Hematopoietic multipotent progenitor cell treated with erythropoietin and hydrocortisone succinate and interleukin-3 and kit ligand, for 4 days (in vitro differentiated cells): ENCODE measurements at regions not wholly inside any gene's neighbourhood (a gene's known extent, or its start where the extent isn't known, plus 50 kb on each side); places are given as distances from the start of the nearest gene placed in this dataset.
A peak's percentile ranks its signal among the peaks of the same experiment; 100 is the strongest.

Source experiments
- DNase-seq: peaks from one replicate; pipeline ENCODE4 v3.0.0-alpha.2; 2015

DNA sequence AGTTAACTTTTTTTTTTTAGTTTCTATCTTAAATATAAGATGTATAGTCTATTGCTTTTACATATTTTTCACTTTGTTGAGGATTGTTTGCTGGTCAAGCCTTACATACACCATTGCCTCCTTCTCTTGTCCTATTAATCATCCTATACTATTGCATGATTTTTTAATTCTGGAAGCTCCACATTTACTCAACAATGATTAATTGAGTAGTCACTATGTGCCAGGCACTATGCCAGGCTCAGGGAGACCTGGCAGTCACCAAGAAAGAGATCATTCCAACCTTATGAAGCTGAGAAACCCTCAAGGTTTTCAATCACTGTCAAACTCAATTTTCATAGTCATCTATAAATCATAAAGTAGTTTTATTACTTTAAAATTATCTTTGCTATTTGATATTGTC, 626.2 kb downstream of the IGSF11 start:
- no peak for DNase-seq

DNA sequence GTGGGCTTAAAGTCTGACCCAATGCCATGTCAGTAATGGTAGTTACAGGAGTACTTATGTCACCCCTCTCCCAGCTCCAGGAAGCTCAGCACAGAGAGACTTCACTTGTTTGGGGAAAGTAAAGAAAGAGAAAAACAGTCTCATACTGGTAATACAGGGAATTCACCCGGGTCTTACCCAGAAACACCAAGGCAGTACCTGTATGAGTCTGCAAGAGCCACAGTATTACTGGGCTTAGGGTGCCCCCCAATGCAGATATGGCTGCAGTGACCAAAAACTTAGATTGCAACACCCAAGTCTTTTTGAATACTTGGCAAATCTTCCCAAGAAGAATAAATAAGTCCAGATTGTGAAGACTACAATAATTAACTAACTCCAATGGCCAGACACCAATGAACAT, 622.1 kb downstream of the IGSF11 start:
- no peak for DNase-seq

DNA sequence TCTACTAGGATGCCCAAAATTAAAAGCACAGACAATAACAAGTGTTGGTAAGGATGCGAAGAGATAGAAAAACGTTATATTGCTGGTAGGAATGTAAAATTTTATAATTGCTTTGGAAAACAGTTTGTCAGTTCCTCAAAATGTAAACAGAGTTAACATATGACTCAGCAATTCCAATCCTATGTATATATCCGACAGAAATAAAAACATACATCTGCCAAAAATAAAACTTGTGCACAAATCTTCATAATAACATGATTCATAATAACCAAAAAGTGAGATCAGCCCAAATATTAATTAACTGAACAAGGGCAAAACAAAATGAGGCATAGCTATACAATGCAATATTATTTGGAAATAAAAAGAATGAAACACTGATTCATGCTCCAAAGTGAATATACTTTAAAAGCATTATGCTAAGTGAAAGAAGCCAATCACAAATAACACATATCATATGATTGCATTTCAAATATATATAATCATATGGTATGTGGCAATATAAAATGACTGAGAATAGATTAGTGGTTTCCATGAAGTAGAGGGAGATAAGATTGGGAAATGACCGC, 609.3 kb downstream of the IGSF11 start:
- no peak for DNase-seq

DNA sequence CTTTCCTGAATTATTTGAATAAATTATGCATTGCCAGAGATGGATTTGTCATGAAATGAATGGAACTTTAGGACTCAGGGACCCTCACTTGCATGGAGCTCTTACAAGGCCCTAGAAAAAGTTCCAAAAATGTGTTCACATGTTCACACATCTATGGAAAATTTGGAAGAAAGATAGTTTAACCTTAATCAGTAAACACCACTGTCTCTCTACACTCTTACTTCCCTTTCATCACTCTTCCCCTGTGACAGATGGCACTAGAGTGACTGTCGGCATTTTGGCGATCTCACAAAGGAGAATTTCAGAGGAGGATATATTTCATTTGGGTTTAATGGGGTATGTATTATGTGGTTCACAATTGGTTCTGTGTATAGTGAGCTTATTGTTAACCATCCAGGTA, 600.8 kb downstream of the IGSF11 start:
- no peak for DNase-seq

DNA sequence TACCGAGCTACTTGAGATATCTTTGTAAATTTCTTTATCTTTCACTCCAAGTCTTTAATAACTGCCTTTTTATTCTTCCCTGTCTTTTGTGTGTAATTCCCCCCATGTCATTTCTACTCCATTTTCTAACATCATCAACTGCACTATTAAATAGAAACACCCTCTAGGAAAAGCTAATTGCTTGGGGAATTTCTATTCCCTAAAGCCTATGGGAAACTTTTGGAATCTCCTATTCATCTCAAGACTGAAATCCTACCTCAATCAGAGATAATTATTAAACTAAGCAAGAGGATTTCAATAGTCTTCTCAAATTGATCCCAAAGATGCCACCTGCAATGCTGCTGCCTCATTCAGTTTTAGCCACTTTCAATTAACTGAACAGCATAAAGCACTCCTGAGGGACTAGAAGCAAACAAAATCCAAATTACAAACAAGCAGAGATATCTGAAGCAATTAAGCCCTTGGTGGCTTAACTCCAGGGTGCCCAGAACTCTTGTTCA, 598.7 kb downstream of the IGSF11 start:
- no peak for DNase-seq

DNA sequence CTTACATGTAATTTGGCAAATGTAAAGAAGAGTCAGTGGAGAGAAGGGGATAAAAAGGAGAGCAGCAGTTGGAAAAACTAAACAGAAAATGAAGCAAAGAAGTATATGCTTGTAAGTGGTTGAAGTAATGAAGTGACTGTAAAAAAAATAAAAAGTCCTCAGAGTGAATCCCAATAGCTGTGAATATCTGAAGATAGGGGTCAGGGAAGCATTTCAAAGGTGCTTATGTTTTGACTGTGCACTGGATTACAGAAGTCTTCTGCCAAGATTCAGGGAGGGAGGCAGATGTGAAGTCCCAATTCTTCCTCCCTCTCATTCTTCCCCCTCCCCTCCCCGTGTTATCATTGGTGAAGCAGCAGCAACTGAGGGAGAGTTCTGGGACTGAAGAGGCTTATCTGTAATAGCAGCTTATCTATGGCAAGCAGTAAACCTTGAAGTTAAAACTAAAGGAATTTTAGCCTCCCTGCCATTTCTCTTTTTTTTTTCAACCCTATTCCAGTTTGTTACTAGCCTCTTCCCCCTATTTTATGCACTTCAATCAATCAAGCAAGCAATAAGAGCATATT, 597.9 kb downstream of the IGSF11 start:
- DNase-seq = peak; percentile 50

DNA sequence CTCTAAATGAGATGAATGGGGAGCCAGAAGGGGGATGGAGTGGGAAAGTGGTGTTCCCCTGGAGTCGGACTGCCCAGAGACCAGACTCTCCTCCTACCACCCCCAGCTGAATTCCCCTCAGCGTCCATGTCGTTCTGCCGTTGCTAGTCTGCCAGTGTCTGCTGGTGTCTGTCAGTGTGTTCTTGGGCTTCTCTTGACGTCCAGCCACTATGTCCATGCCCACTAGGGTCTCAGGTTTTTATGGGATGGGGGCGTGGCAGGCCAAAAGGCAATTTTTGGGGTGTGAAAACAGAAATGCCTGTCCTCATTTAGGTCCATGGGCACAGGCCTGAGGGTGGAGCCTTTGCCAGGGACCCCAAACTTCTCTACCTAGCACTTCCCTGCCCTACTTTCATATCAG, 589.6 kb downstream of the IGSF11 start:
- DNase-seq = no peak

DNA sequence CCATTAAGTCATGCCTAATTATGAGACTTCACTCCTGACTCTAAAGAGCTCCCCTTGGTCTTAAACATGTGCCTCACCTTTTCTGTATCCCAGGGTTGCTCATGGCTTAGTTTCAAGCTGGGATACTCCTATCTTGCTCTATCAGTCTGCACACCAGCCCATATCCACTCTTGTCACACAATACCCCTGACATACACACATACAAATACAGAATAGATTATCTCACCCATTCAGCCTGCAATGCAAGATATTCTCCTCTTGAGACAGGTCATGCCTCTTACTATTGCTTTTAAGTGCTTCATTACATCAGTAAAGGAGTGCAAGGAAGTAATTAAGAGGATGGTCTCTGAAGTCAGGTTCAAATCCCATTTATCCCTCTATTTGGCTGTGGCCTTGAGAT, 587.3 kb downstream of the IGSF11 start:
- no peak for DNase-seq

DNA sequence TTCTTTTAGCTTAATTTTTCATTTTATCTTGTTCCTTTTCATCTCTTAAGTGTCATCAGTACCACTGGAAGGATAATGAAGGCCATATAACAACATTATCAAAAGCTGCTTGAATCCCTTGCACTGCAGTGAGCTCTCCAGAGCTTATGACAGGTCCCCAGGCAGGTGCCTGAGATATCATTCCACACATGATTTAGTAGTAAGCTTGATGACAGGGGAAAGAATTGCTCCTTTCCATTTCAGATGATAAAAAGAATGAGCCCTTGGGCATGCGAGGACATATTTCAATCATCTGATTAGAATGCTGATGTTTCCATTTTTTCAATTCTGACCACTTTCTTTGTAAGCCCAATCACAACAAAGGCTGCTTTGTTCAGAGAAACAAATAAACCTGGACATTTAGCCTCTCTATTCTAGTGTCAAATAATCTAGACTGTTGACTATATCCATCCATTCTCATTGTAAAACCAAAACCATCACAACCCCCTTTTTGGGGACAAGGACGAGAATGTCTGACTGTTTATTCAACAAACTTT, 567.8 kb downstream of the IGSF11 start:
- DNase-seq = no peak

DNA sequence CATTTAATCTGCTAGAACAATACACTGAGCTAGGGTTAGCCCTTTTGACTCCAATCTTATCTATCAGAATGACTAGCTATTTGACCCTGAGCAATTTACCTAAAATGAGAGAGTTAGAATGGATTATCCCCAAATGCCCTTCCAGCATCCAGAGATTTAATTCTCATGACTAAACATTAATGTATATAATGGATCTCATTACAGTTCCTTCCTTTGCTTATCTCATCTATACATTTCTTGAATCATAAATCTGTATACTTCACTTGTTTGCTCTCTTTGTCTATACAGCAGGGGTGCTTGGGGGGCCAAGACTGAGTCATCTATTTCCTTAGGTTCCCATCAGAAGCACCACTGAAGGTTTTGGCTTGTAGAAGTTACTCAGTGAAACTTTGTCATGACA, 565.8 kb downstream of the IGSF11 start:
- DNase-seq = no peak

DNA sequence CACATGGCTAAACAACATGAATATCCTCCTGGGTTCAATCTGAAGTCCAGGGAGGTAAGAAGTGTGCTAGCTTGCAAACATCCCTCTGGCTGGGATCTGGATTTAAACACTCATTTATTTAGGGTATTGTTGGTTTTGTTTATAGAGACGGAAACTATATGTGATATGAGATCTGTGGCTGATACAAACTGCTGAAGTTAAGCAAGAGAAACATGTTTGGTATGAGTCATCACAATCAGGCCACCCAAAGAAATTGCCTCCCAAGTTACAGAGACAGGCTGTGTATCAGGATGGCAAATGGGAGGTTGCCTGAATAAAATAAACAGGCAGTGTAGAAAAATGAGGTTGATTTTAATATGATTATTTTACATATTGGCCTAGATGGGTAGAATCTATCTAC, 562.1 kb downstream of the IGSF11 start:
- DNase-seq = no peak

DNA sequence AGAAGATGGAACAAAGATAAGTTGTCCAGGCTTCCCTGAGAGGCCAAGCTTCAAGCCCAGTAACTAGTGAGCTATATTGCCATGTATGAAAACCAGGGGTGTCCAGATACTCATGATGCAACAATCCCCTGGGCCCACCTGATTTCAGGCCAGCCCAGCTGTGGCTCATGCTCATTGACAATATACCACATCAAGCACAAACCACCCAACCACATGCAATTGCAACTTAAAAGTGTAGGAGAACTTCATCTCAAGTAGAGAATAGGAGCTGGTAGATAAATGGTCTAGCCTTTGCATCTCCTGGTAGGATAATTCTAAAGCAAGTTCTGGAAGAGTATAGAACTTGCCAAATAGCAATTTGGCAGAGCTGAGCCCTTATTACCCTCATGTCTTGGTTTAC, 561.3 kb downstream of the IGSF11 start:
- DNase-seq = no peak

DNA sequence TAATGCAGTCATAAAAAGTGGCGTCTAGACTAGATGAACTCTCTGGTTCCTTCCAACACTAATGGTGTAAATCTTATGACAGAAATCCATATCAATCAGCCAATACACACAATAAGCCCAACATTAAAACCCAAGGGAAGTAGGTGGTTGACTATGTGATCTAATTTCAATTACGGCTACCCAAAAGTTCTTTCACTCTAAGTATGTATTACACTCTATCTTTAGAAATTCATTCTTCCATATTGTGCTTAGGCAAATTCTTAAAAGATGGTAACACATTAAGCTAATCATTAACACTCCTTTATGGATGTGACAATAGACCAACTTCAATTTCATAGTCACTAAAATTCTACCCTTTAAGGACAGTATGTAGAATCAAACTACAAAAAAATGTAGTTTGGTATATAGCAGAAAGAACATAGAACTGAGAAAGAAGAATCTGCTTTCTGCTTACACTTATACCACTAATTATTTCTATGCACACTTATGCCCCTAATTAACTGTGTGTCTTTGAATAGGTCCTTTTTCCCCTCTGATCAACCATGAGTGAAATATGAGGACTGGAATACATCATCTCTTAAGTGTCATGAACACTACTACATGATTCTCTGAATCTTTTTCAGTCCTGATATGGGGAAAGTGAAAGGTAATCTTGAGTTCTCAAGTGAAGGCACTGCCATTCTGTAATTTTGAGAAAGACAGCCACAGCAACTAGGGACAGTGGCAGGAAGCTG, 557.6 kb downstream of the IGSF11 start:
- no peak for DNase-seq

DNA sequence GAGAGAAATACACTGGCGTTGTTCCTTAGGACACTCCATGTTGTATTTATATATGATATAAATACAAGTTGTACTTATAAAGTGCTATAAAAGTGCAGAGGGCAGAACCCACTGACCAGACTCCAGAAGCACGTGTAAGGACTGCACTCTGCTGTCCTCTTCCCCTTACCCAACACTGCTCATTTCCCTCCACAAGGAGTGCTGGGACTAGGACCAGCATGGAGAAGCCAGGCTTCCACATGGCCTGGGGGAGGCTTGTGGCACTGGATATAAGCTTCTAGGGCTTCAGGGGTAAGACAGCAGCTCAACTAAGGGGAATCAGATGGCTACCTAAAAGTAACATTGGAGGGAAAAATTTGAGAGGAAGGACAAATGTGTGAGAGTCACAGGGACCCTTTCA, 556.9 kb downstream of the IGSF11 start:
- no peak for DNase-seq

DNA sequence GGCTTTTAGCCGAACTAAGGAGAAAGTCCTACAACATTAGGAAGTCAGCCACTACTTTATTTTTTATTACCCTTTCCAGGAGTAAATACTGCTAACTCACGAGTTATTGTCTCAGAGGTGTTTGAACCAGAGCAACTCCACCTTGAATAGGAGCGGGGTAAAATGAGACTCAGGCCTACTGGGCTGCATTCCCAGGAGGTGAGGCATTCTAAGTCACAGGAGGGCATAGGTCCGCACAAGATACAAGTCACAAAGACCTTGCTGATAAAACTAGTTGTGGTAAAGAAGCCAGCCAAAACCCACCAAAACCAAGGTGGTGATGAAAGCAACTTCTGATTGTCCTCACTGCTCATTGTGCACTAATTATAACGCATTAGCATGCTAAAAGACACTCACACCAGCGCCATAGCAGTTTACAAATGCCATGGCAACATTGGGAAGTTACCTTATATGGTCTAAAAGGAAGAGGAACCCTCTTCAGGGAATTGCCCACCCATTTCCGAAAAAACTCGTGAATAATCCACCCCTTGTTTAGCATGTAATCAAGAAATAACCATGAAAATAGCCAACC, 555.9 kb downstream of the IGSF11 start:
- no peak for DNase-seq

DNA sequence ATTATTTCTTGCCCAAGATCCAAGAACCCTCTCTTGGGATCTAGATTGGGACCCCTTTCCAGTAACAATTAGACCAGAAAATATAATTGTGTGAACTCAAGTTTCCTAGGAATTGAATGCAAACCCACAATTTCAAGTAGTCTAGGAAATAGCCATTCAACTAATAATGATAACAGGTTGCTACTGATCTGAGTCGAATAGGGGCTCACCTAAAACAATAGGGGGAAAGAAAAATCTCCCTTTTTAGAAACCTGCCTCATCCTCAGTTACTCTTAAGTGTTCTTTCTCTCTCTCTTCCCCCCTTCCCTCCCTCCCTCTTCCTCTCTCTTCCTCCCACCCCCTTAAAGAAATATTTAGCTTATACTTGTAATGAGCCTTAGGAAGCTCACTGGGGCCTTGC, 555.3 kb downstream of the IGSF11 start:
- no peak for DNase-seq

DNA sequence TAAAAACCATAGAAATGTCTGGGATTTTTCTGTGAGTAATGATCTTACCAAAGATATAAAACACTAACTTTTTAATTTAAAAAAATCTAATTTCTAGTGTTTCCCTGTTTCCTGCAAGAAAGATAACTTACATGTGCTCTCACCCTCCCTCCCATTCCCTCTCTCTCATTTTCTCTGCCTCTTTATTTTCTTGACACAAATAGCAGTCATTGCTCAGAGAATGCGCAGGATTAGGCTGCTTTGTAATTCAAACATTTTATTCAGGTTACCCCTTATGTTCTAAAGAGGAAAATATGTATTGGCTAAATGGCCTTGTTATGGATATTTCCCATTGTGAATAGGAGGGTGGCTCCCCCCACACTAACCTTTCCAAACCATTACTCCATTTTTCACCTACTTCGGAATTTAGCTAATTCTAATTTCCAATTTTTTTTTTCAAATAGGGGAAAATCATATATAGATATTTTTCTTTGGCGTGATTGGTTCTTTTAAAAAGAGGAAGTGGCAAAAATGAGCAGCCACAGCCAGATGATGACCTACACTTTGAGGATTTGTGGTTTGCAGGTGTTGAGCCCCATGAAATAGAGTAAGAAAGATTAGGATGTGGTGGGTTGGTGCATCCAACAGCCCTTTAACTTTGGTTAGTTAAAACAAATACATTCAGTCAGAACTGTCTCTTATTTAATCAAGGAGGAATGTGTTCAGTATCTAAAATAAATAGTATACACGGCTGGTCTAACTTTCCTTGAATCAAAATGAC, 554.4 kb downstream of the IGSF11 start:
- DNase-seq = no peak

DNA sequence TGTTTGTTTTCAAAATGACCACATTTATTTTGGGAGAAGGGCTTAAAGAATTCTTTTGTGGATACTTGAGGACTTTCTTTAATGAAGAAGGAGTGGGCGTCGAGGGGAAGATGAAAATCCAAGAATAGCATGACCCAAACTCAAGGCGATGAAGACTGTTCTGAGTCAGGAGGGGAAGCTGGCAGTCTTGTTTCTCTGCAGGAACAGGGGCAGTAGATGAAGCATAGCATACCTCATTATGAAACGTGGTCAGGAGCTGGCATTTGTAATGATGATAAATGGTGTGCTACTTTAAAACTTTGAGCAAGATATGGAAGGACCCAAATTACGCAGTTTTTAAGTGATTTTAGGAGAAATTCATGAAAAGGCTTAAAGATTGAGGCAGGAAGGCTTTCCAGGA, 549.0 kb downstream of the IGSF11 start:
- DNase-seq = no peak

DNA sequence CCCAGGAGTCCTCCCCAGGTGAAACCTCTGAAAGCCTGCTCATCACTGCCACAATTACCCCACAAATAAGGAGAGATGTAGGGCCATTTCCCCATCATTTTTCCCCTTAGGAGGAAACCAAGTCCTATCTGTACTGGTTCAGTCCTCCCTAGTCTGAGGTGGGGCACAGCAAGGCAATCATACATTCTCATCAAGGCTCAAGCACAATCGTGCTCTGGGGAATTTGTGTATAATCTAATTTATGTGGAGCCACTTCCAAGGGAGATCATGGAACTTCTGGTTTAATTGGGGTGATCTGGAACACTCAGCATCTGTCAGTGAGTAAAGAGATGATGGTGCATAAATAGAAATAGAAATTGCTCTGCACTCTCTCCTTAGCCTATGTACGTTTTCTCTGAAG, 546.9 kb downstream of the IGSF11 start:
- no peak for DNase-seq

DNA sequence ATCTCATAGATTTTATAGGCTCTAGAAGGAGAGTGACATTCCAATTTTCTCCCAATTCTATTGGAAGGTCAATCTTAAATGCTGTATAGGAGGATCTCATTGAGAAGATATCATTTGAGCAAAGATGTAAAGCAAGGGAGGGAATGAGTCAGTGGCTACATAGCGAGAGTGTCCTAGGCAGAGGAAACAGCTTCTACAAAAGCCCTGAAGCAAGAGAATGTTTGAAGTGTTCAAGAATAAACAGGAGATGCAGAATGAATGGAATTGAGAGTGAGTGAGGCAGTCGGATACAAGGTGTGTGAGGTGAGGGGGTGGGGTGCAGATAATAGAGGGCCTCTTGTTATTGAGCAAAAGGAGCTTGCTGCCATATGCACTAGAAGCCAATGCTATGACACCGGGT, 545.9 kb downstream of the IGSF11 start:
- DNase-seq = no peak

DNA sequence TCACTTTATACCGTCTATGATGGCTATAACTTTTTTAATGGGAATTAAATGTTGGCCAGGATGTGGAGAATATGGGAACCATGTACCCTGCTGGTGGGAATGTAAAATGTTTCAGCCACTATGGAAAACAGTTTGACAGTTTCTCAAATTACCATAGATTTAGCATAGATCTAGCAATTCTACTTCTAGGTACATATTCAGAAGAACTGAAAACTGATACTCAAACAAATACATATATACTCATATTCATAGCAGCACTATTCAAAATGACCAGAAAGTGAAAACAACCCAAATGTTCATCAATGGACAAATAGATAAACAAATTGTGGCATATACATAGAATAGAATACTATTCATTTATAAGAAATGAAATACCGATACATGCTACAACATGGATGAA, 539.4 kb downstream of the IGSF11 start:
- no peak for DNase-seq

DNA sequence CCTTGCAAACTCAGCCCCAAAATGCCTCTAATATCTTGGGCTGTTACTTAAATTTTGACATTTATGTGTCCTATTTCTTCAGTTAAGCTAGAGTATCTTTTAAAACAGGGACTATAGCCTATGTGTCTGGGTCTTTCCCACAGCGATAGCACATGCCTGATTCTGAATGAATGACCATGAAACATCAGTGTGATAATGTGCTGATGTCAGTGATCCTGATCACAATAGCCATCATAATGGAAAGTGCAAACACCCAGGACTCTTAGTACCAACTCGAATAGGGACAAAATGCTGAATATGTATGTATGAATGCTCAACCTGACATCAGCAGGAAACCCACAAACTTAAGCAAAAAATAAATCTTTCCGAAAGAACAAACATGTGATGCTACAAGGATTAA, 537.4 kb downstream of the IGSF11 start:
- DNase-seq = no peak

DNA sequence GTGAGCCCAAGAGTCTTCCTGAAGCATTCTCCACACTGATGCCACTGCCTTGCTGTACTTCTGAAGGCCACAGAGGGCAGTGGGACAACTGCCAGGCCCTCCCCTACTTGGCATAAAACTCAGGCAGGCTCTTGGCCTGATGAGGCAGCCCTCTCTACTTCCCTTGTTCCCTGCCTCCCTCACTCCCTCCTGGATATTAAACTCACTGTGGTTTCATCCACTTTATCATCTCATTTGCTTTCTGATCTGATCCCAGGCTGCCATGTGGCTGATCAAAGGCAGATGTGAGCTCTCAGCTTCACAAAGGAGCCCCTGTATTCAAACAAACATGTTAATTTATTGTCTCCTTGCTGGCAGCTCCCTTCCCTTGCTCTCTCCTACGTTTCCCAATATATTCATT, 533.5 kb downstream of the IGSF11 start:
- peak; percentile 3 for DNase-seq
